ENCODE measurements at regions not wholly inside any gene's neighbourhood (a gene's known extent, or its start where the extent isn't known, plus 50 kb on each side); places are given as distances from the start of the nearest gene placed in this dataset.

- TF ChIP-seq RAD21 (IDR thresholded peaks at IDR 0.05) (no peak), CTCF (IDR thresholded peaks at IDR 0.05; ENCODE audit: low read depth, low read length, missing input control) (no peak), EGR1 (IDR thresholded peaks at IDR 0.05; ENCODE audit: low read depth in 2 of 2) (no peak), MAX (IDR thresholded peaks at IDR 0.05) (no peak)
These were observed 280.7 kb downstream of the NFKBIZ start for GRCh38 chr3:102129760-102130608.
